Tibial nerve (tissue), 3 donors: ENCODE measurements at regions not wholly inside any gene's neighbourhood (a gene's known extent, or its start where the extent isn't known, plus 50 kb on each side); places are given as distances from the start of the nearest gene placed in this dataset.

Experiments used
- POLR2A ChIP-seq, 2 donors: fragments of 450-650 bp; IDR thresholded peaks; one replicate each; pipeline ENCODE4 v1.6.1; 2017; ENCODE audit warnings: antibody characterized with exemption in 2 of 2, mild to moderate bottlenecking in 2 of 2, moderate library complexity in 2 of 2
- TF ChIP-seq, protein P1 (sequence below), 5 experiments: fragments of 200-600 bp in 3 of 5; fragments of 450-650 bp in 2 of 5; sonication (generic) in 3 of 5; IDR thresholded peaks; one replicate each; pipeline ENCODE4 v1.5.1; 2016 to 2019; ENCODE audit warnings: antibody characterized with exemption in 5 of 5, mild to moderate bottlenecking in 3 of 5, moderate library complexity in 2 of 5

GRCh38 chr5:74378464-74378863 lies 262.1 kb downstream of the ENC1 start:
- TF ChIP-seq POLR2A (IDR thresholded peaks at IDR 0.05): no peak
- TF ChIP-seq, protein P1, sequence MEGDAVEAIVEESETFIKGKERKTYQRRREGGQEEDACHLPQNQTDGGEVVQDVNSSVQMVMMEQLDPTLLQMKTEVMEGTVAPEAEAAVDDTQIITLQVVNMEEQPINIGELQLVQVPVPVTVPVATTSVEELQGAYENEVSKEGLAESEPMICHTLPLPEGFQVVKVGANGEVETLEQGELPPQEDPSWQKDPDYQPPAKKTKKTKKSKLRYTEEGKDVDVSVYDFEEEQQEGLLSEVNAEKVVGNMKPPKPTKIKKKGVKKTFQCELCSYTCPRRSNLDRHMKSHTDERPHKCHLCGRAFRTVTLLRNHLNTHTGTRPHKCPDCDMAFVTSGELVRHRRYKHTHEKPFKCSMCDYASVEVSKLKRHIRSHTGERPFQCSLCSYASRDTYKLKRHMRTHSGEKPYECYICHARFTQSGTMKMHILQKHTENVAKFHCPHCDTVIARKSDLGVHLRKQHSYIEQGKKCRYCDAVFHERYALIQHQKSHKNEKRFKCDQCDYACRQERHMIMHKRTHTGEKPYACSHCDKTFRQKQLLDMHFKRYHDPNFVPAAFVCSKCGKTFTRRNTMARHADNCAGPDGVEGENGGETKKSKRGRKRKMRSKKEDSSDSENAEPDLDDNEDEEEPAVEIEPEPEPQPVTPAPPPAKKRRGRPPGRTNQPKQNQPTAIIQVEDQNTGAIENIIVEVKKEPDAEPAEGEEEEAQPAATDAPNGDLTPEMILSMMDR (IDR thresholded peaks at IDR 0.05): no peak
